ENCODE measurements at regions not wholly inside any gene's neighbourhood (a gene's known extent, or its start where the extent isn't known, plus 50 kb on each side); places are given as distances from the start of the nearest gene placed in this dataset.

DNA sequence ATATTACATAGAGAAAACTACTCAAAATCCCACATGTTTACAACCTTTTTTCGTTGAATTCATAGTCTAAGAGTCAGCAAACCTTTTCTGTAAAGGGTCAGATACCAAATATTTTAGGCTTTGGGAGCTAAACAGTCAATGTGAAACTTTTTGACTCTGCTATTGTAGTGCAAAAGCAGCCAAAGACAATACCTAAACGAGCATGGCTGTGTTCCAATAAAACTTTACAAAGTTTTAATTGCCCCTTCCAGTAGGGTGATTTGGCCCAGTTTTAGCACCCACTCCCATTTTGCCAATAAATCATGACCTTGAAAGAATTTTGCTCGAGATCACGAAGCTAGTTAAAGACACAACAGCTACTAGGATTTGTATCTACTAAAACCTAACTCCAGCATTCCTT, 147.2 kb downstream of the ANKRD50 start:
- TF ChIP-seq FOXJ3 (CRISPR knock-in tag; IDR thresholded peaks at IDR 0.05; ENCODE audit: borderline replicate concordance): no peak
- TF ChIP-seq CTCF (IDR thresholded peaks at IDR 0.05): no peak
- no peak for TF ChIP-seq CREB1 (CRISPR knock-in tag; IDR thresholded peaks at IDR 0.05)
- no peak for TF ChIP-seq HMGA2 (CRISPR knock-in tag; IDR thresholded peaks at IDR 0.05)
- TF ChIP-seq JUN (CRISPR knock-in tag; IDR thresholded peaks at IDR 0.05): no peak
- TF ChIP-seq ELF4 (CRISPR knock-in tag; IDR thresholded peaks at IDR 0.05; ENCODE audit: low read depth): no peak

All from WTC11 (cell line).